Choroid plexus epithelial cell (primary cell): ENCODE measurements at regions not wholly inside any gene's neighbourhood (a gene's known extent, or its start where the extent isn't known, plus 50 kb on each side); places are given as distances from the start of the nearest gene placed in this dataset.

Experiments
- DNase-seq: peaks from one replicate; pipeline ENCODE4 v3.0.0-alpha.2; 2010; ENCODE audit warnings: low read depth
- H3K4me3 ChIP-seq: 2 replicates; pipeline ENCODE4 v1.5.1; 2011; ENCODE audit warnings: low read depth, mild to moderate bottlenecking, control low read depth, low read length, moderate library complexity
- CTCF ChIP-seq: conservative IDR thresholded peaks from 2 replicates; pipeline ENCODE4 v1.5.1; 2011; ENCODE audit warnings: low read depth, mild to moderate bottlenecking, control low read depth, inconsistent platforms, low read length, moderate library complexity

GRCh38 chr16:73629011-73629410 lies 581.1 kb upstream of the ZFHX3 start:
- H3K4me3 ChIP-seq, result no peak overlapping the region
- DNase-seq, result no peak
- no peak for TF ChIP-seq CTCF

GRCh38 chr16:73617738-73618137 lies 569.8 kb upstream of the ZFHX3 start:
- DNase-seq, result no peak
- H3K4me3 ChIP-seq, result no peak overlapping the region
- TF ChIP-seq CTCF, result no peak

GRCh38 chr16:73616770-73617169 lies 568.8 kb upstream of the ZFHX3 start:
- no peak overlapping the region for H3K4me3 ChIP-seq
- DNase-seq, result no peak
- no peak for TF ChIP-seq CTCF

- H3K4me3 ChIP-seq, result no peak overlapping the region
- DNase-seq, result no peak
- no peak for TF ChIP-seq CTCF
Observed at GRCh38 chr16:73616166-73616753, 568.3 kb upstream of the ZFHX3 start.

GRCh38 chr16:73615071-73615940 lies 567.4 kb upstream of the ZFHX3 start:
- H3K4me3 ChIP-seq, result no peak overlapping the region
- DNase-seq, result no peak
- TF ChIP-seq CTCF, result no peak

- no peak for DNase-seq
- no peak overlapping the region for H3K4me3 ChIP-seq
- no peak for TF ChIP-seq CTCF
Observed at GRCh38 chr16:73614131-73614530, 566.2 kb upstream of the ZFHX3 start.
